GM18909 (cell line): ENCODE measurements at regions not wholly inside any gene's neighbourhood (a gene's known extent, or its start where the extent isn't known, plus 50 kb on each side); places are given as distances from the start of the nearest gene placed in this dataset.
"Not testable (repeated sequence)": the region's sequence is repeated elsewhere in the genome, so short reads cannot be mapped to it uniquely, and the experiment has no call there.

ENCODE experiments used
- ATAC-seq: cut with Tn5 transposase; IDR thresholded peaks from one replicate; pipeline ENCODE4 v1.9.1; 2021; ENCODE audit warnings: mild to moderate bottlenecking; ENCODE audit not compliant: unreplicated experiment, poor library complexity

DNA sequence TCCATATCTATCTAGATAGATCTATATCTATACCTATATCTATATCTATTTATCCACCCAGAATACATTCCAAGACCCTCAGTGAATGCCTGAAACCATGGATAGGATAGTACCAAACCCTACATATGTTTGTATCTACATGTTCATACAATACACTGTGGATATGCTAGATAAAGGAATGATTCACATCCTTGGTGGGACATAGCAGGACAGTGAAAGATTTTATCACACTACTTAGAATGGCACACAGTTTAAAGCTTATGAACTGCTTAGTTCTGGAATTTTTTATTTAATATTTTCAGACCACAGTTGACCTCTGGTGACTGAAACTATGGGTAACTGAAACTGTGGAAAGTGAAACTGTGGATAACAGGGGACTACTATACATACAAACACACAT, 198.8 kb upstream of the TTC14 start:
- ATAC-seq: no peak

DNA sequence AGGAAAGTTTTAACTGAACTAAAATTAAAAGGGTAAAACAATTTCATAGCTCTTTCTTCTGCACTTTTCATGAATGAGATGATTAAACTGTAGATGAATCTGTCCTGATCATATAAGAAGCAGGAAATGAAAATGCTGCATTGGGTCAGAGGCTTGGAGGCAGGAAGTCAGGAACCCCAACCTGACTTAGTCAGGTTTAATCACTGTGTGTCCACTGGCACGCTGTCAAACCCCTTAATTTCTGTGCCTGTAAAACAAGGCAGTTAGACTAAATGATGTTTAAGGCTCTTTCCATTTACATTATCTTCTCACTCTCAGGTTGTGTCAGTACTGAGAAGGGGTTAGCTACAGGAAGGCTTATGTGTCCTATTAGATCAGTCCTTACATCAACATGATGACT, 193.3 kb upstream of the TTC14 start:
- ATAC-seq: peak; percentile 58

DNA sequence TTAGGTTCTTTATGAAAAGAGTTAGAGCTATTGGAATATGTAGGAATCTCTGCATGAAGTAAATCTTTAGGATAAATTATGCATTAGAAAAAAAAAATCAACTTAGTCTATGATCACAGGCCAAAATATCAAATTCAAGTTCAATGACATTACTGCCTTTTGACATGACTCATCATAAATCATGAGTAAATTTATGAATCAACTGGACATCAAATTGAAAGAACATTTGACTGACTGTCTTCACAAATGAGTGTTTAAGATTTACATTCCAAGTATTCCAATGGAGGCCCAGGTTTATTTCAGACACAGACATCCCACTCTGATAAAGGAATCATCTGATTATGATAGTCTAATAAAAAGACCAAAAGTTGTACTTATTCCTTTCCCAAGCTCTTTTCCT, 192.8 kb upstream of the TTC14 start:
- ATAC-seq: no peak

DNA sequence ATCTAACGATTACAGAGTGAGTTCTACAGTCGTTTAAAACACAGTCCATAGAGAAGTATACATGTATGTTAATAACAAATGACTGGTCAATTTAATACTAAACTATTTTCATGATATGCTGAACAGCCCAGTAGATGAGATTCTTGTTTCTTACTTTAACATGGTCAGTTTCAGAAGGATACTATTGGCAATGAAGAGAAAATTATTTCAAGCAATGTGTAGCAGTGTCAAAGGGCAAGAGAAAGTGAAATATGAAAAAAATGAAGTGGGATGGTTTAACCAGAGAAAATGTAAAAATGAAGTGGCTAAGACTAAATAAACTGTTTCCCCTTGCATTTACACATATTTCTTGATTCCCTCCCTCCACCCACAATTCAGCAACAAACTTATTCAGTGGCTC, 192.1 kb upstream of the TTC14 start:
- peak; percentile 42 for ATAC-seq

DNA sequence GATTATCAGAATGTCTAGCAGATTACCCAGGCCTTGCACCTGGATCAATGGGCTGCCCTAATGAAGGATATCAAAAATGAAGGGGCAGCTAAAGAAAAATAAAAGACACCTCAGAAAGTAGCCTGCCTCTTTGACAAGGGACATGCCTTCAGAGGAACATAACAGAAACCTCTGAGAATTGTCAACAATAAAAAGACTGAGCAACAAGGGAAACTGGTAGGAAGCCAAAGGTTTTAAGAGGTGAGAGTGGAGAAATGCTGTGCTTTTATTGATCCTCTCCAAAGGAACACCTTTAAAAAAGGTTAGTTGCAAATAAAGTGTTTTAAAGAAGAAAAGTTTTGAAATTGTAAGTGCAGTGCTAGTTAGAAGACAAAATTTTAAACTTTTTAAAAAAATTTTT, 187.8 kb upstream of the TTC14 start:
- ATAC-seq: no peak

DNA sequence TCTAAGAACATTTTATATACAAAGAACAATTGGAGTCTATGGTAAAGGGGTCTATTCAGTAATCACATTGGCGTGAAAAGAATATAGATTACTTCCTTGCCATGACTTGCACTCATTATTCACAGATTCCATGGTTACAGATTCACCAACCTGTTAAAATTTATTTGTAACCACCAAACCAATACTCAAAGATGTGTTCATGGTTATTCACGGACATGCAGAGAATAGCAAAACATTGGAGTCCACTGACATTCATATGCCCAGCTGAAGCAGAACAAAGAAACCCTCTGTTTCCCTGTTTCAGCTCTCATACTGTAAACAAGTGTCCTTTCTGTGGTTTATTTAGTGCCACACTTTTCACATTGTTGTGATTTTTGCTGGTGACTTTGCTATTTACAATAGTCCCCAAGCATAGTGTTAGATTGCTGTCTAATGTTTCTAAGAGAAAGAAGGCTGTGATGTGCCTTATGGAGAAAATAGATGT, 185.8 kb upstream of the TTC14 start:
- no peak for ATAC-seq

DNA sequence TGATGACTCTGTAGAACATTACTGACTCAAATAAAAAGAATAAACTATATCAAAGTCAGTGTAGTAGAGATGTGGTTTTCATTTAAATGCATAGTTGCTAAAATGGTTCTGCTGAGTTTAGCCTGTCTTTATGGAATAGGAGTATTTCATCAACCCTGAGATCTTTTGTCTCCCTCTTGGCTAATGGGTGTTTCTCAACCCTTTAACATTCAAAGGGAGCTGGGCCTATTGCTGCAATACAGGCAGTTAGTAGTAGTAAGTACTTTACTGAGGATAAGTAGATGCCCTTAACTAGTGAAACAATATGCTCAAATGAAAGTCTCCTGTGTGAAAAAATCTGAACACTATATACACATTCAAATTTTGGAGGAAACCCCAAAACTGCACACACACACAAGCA, 184.7 kb upstream of the TTC14 start:
- no peak for ATAC-seq

DNA sequence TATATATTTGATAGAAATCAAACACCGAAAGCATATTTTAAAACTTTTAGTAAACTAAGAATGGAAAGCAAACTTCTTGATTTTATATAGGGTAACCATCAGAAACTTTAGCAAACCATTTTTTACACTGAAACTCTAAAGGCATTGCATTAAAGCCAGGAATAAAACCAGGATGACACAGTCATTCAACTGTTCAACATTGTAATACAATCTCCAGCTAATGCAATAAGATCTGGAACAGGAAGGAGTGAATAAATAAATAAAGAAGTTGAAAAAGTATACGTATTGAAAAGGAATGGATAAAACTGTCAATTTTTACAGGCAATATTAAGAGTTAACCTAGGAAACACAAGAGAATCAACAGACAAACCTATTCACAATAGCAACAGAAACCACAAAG, 181.9 kb upstream of the TTC14 start:
- no peak for ATAC-seq

DNA sequence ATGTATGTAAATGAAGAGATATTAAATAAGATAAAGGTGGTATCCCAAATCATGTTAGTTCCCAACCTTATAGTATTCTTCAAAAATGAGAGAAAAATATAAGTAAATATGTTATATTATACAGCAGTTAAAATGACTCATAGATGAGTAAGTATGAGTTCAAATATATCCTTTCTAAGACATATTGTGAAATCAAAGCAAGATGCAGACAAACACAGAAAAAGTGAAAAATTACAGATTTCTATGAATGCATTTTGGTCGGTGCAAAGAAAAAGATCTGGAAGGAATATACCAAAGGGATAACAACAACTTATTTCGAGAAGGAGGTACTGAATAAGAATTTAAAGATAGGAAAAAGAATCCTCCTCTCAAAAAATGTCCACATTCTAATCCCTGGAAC, 181.2 kb upstream of the TTC14 start:
- no peak for ATAC-seq

DNA sequence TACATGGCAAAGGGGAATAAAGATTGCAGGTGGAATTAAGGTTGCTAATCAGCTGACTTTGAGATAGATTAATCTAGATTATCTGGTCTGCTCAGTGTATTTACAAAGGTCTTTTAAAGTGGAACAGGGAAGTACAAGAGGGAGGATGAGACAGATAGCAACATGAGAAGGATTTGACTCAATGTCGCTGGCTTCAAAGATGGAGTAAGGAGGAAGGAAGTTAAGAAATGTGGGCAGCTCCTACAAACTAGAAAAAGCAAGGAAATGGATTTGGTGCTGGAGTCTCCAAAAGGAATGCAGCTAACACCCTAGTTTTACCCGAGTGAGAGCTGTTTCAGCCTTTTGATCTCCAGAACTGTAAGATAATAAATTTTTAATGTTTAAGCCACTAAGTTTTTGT, 180.7 kb upstream of the TTC14 start:
- no peak for ATAC-seq

DNA sequence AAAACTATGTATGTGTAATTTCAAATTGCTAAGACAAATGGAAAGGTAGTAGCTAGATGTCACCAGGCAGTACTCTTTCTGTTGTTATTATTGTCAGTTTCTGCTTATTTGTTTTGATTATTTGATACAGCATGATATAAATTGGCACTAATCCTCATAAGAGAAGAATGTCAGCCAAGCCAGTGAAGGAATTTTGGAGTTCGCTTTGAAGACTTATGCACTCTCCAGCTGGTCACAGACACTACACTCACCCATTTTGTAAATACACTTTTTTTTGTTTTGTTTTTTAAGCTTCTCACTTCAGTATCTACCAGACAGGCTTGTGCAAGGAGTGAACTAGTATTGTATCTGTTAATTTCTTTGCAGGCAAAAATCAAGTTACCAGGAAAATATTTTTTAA, 180.2 kb upstream of the TTC14 start:
- ATAC-seq: no peak

DNA sequence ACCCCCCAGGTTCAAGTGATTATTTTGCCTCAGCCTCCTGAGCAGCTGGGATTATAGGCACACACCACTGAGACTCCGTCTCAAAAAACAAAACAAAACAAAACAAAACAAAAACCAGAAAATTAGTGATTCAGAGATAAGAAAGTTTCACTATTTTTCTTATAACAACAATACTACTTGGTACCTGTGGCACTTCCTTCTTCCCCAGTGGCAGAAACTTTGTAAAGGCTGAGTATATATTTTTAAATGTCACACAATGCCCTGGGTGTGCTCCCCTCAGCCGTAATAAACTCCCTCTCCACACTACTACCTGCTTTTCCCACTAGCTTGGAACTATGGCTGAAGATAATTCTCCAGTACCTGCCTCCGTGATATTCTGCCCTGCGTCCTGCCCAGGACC, 177.7 kb upstream of the TTC14 start:
- not testable (repeated sequence) for ATAC-seq

DNA sequence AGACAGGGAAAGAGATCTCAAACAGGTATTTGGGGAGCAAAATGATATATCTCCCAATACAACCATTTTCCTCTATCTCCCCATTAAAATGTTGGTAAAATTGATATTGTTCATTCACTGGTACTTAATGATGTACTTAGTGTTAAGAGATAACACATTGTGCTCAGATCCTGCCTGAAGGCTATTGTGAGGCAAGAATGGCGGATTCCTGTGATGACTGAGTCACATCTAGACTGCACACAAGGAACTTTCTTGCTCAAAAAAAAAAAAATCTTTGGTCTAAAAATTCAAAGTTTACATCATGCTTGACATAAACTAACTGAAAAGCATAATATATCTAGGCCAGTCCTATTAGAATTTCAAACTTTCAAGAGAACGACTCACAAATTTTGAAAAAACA, 171.1 kb upstream of the TTC14 start:
- ATAC-seq: no peak

DNA sequence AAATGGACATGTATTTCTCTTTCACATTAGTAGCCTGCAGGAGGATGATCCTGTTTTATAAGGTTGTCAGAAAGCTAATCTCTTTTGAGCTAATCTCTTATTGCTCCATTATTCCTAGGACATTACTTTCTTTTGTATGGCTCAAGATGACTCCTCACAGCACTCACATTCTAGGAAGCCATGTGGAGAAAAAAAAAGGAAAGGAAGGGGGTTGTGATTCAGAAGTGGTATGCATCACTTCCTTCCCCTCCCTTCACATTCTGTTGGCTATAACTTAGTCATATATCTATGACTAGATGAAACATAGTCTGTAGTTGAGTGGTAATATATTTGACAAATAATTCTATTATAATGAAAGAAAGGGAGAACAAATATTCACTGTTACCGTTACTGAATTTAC, 168.8 kb upstream of the TTC14 start:
- ATAC-seq: no peak

DNA sequence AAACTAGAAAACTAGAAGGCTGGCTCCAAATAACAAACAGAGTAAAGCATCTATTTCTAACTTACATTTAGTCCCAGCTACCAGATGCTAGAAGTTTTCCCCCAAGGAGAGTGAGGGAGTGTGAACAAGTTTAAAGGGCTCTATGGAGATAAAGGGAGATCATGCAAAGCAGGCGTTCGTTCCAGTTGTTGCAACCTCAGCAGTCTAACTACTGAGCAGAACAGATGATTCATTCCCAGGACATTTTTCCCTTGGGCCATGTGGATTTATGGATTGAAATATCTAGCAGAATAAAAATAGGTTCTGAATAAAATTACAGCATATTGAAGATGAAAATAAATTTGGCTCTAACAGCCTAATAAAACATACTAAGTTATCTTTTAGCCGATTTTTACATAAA, 154.8 kb upstream of the TTC14 start:
- ATAC-seq: no peak

DNA sequence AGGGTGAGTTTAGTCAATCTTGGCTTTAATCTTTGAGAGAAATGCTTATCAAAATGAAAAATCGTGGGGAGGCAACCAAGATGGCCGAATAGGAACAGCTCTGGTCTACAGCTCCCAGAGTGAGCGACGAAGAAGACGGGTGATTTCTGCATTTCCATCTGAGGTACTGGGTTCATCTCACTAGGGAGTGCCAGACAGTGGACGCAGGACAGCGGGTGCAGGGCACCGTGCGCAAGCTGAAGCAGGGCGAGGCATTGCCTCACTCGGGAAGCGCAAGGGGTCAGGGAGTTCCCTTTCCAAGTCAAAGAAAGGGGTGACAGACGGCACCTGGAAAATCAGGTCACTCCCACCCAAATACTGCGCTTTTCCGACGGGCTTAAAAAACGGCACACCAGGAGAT, 153.6 kb upstream of the TTC14 start:
- not testable (repeated sequence) for ATAC-seq

DNA sequence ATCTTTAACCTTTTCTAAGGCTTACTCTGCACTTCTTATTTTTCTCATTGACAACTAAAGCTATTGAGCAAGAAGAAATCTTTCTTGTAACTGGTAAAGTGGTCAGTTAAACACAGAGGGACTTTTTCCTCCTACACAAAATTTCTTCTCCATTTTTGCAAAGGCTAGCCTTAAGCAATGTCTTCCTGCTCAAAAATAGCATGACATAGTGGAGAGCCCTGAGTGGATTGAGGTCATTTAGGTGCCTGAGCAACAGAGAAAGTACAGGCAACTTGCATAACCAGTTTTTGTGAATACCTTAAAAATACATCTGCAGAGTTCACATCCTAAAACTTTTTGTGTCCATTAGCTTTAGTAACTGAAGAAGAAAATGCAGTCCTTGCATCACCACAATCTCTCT, 144.7 kb upstream of the TTC14 start:
- ATAC-seq: no peak

DNA sequence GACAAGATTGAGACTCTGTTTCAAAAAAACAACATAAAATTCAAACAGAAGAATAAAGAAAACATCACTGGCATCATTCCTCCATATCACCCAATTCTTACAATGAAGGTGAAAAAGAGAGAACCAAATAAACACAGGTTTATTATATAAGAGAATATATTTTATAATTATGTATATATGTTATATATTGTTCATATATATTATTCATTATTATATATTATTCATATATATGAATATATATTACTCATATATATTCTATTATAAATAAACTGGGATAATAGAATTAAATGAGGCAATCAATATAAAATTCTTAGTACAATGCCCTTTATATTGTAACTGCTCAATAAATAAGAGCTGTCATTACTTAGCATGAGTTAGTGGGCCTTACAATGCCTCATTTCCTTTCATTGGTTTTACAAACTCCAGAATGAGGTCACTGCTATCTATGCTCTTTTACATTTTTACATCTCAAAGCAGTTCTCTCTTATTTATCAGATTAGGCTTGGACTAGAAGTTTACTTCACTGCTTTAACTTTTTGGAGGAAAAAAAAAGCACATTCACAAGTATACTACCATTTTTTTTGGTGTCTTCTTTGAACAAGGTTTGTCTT, 135.5 kb upstream of the TTC14 start:
- no peak for ATAC-seq

DNA sequence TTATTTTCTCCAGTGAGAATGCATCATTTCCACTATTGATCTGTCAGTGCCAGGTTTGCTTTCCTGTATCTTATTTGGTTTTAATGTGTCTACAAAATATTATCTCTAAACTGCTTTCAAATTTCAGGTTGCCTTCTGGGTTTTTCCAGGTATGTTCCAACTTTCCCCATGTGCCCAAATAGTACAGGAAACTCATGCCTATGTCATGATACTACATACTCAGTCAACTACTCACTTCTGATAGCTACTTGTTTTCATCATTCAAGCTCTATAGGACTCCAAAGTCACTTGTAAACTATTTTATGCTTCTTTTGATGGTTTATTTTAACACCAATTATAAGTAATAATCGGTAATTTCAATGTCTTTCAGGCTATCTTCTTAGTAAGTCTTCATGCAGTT, 134.8 kb upstream of the TTC14 start:
- ATAC-seq: no peak

DNA sequence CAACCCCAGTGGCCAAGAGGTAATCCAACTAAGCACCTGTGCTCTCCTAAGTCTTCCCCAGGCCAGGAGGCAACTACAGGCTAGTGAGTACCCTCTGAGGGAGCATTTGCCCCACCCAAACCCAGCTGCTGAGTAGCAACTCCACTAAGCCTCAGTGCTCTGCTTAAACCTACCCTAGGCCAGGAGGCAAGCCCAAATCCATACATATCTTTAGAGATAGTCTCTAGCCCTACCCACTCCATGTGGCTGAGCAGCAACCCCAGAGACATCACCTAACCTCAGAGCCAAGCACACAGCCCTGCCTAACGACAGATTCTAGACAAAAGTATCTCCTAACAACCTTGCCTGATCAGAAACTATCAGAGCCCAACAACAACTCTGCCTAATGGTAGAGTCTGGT, 132.8 kb upstream of the TTC14 start:
- no peak for ATAC-seq

DNA sequence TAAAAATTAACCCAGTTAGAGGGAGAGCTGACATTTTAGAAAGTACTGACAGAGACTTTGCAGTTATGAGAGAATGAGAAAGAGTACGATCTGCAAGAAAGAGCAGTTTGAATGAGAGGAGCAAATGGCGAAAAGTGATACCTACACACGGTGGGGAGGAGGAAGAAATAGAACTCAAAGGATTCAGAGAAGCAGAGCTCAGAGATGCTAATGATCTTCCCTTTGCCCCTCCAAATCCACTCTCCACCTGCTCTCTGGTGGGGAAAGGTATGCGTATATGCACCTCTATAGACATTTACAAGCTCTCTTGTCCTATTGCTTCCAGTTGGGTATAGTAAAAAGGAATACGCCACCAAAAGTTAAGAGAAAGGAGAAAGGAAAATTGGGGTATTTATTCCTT, 123.3 kb upstream of the TTC14 start:
- no peak for ATAC-seq

DNA sequence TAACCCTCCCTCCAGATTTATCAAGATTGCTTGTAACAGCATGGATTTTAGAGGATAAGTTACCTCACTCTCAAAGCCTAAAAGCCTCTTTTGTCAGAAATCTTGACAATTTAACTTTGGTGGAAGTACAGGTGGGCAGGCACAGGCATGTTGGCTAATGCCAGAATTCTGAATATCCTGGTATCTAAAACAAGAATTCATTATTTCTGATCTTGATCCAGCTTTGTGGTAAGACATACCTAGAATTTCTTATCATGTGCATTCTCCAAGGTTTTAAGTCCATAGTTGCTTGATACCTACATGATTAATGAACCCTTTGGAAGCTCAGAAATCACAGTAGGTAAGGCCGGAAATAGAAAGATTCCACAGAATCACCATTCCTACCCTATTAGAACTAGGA, 109.9 kb upstream of the TTC14 start:
- ATAC-seq: no peak

DNA sequence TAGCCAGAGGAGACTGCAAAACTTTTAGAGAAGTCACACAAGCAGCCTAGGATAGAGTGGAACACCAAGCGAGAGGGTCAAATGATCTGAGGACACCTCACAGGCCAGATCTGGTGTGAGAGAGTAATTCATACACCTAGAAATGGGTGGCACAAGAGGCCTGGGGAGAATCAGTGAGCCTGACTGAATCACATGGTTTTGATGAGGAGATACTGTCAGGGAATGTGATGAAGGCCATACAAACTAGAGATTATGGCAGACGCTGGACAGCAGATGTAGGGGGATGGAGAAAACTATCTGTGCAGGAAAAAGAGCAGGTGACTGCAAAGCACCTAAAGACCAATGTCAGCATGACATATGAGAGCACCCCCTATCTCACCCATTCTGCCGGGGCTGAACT, 105.0 kb upstream of the TTC14 start:
- ATAC-seq: no peak
